ENCODE measurements at regions not wholly inside any gene's neighbourhood (a gene's known extent, or its start where the extent isn't known, plus 50 kb on each side); places are given as distances from the start of the nearest gene placed in this dataset.
"Not testable (repeated sequence)": the region's sequence is repeated elsewhere in the genome, so short reads cannot be mapped to it uniquely, and the experiment has no call there.

DNA sequence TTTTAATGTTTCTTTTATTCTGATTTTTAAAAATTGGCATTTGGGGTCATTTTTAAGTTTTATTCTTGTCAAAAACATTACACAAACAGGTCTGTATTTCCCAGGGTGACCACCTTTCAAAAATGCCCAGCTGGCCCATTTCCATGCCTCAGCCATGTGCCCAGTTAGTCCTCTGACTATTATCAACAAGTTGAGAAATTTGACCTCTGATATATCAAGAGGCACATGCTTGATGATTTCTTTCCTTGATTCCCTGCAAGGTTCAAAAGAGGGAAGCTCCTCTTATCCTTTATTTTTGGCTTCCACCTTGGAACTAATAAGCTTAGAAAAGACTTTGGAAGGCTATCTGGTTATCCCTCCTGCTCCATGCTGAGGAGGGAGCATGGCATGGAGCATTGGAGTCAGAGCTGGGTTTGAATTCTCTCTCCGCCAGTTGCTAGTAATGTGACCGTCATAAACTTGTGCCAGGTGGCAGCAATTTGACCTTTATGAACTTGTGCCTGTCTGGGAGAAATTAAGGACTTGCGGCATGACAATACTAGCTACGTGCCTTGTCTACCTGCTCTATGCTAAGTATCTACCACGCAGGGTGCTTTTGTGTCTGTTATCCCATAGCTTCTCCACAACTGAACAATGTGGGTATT lies 122.4 kb upstream of the SLC4A4 start:
- no peak for DNase-seq (ENCODE audit: low read depth, low spot score)
- Histone ChIP-seq H3K4me1 (ENCODE audit: insufficient read depth, insufficient read length) (no peaks in the 10 kb centered on the region), H3K4me3 (ENCODE audit: insufficient read length, low read depth) (no peak overlapping the region), H3K36me3 (ENCODE audit: insufficient read depth, insufficient read length, low read length) (no peaks in the 10 kb centered on the region), H3K9ac (ENCODE audit: insufficient read length, low read depth) (no peak overlapping the region), H3K9me3 (ENCODE audit: insufficient read depth, low read length) (no peaks in the 10 kb centered on the region), H3K27me3 (ENCODE audit: insufficient read depth, insufficient read length) (no peaks in the 10 kb centered on the region)
- TF ChIP-seq ZNF274 (IDR thresholded peaks at IDR 0.05; ENCODE audit: low read depth, low read length), result no peak
- TF ChIP-seq YY1 (IDR thresholded peaks at IDR 0.05; ENCODE audit: insufficient read depth, insufficient read length), result no peak
- TF ChIP-seq SUZ12 (IDR thresholded peaks at IDR 0.05; ENCODE audit: extremely low read depth, insufficient read depth, insufficient read length), result no peak

DNA sequence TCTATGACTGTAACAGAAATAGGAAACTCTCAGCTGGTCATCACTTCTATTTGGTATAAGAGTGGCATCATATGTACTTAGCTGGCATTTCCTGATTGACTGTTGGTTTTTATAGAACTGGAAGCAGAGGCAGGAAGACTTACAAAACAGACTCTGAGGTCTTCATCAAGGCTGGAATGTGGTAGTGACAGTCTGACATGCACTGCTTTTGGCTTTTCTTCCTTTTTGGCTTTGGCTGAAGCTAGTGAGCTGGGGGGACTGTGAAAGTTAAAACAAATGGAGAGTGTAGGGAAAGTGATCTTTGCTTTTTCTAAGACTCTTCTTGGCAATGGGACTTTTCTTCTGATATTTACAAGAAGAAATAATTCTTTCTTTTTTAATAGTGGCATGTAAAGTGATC lies 121.1 kb upstream of the SLC4A4 start:
- Histone ChIP-seq H3K4me3 (ENCODE audit: insufficient read length, low read depth) (no peak overlapping the region), H3K9me3 (ENCODE audit: insufficient read depth, low read length) (no peaks in the 10 kb centered on the region), H3K9ac (ENCODE audit: insufficient read length, low read depth) (no peak overlapping the region), H3K36me3 (ENCODE audit: insufficient read depth, insufficient read length, low read length) (no peaks in the 10 kb centered on the region), H3K27me3 (ENCODE audit: insufficient read depth, insufficient read length) (no peaks in the 10 kb centered on the region), H3K4me1 (ENCODE audit: insufficient read depth, insufficient read length) (no peaks in the 10 kb centered on the region)
- TF ChIP-seq SUZ12 (IDR thresholded peaks at IDR 0.05; ENCODE audit: extremely low read depth, insufficient read depth, insufficient read length) (no peak), YY1 (IDR thresholded peaks at IDR 0.05; ENCODE audit: insufficient read depth, insufficient read length) (no peak), ZNF274 (IDR thresholded peaks at IDR 0.05; ENCODE audit: low read depth, low read length) (no peak)
- DNase-seq (ENCODE audit: low read depth, low spot score), result no peak

DNA sequence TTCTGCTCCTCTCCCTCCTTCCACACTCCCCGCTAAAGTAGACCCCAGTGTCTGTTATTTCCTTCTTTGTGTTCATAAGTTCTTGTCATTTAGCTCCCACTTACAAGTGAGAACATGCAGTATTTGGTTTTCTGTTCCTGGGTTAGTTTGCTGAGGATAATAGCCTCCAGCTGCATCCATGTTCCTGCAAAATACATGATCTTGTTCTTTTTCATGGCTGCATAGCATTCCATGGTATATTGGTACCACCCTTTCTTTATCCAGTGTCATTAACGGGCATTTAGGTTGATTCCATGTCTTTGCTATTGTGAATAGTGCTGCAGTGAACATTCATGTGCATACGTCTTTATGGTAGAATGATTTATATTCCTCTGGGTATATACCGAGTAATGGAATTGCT lies 118.0 kb upstream of the SLC4A4 start:
- not testable (repeated sequence) for H3K36me3 ChIP-seq (ENCODE audit: insufficient read depth, insufficient read length, low read length); H3K4me1 ChIP-seq (ENCODE audit: insufficient read depth, insufficient read length); H3K9ac ChIP-seq (ENCODE audit: insufficient read length, low read depth); DNase-seq (ENCODE audit: low read depth, low spot score); H3K27me3 ChIP-seq (ENCODE audit: insufficient read depth, insufficient read length); H3K9me3 ChIP-seq (ENCODE audit: insufficient read depth, low read length); H3K4me3 ChIP-seq (ENCODE audit: insufficient read length, low read depth)

DNA sequence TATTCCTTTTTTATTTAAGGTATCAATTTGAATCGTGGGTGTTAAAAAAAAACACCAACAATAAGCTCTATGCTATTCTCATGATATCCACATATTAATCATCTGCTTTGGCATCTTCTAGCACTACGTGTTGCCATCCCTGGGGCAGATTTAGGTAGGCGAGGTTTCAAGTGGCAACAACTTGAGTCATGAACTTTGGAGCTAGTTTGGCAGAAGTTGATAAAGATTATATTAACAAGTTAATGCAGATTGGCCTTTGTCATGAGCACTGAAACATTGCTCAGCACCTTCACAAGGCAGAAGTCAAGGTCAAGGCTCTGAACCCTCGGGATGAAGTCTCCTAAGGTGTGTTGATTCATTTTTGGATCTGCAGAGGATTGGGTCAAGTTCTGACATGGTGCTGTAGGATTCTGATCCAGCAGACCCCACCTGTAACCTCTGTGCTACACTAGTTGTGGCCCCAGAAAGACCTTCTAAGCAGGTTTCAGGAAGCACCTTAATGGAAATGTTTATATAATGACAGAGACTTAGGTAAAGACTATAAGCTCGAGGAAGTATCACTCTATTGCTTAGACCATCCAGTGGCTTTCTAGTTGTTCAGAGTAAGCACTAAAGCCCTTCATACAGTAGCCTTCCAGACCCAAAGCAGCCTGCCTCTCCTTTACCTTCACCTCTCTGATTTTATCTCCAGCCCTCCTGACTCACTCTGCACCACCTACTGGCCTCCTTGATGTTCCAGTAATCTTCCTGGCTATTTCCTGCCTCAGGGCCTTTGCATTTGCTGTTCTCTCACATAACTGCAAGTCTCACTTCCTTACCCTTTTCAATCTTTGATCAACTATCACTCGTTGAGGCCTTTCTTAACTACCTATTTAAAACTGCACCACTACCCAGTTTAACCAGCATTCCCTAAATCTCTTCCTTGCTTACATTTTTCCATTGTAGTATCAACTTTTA lies 117.0 kb upstream of the SLC4A4 start:
- H3K9ac ChIP-seq (ENCODE audit: insufficient read length, low read depth), result no peak overlapping the region
- H3K4me3 ChIP-seq (ENCODE audit: insufficient read length, low read depth), result no peak overlapping the region
- H3K27me3 ChIP-seq (ENCODE audit: insufficient read depth, insufficient read length), result no peaks in the 10 kb centered on the region
- no peaks in the 10 kb centered on the region for H3K9me3 ChIP-seq (ENCODE audit: insufficient read depth, low read length)
- H3K4me1 ChIP-seq (ENCODE audit: insufficient read depth, insufficient read length), result no peaks in the 10 kb centered on the region
- no peaks in the 10 kb centered on the region for H3K36me3 ChIP-seq (ENCODE audit: insufficient read depth, insufficient read length, low read length)
- DNase-seq (ENCODE audit: low read depth, low spot score), result no peak
- TF ChIP-seq YY1 (IDR thresholded peaks at IDR 0.05; ENCODE audit: insufficient read depth, insufficient read length) (no peak), SUZ12 (IDR thresholded peaks at IDR 0.05; ENCODE audit: extremely low read depth, insufficient read depth, insufficient read length) (no peak), ZNF274 (IDR thresholded peaks at IDR 0.05; ENCODE audit: low read depth, low read length) (no peak)

DNA sequence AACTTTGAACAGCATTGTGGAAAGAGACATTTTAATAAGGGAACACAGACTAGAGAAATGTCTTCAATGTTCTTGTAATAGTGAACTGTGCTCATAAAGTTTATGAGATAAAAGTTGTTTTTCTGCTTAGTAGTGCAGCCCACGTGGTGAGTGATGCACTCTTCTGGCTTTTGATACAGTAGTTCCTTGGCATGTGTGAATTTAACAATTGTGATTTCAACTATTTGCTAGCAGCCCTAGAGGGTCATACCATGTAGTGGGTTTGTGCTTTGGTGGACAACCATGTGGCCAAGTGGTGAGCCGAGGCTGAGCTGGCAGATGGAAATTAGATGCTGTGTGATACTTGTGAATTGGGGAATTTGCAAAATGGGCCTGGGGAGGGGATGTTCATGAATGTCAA lies 116.2 kb upstream of the SLC4A4 start:
- Histone ChIP-seq H3K4me3 (ENCODE audit: insufficient read length, low read depth) (no peak overlapping the region), H3K27me3 (ENCODE audit: insufficient read depth, insufficient read length) (no peaks in the 10 kb centered on the region), H3K9ac (ENCODE audit: insufficient read length, low read depth) (no peak overlapping the region), H3K4me1 (ENCODE audit: insufficient read depth, insufficient read length) (no peaks in the 10 kb centered on the region), H3K9me3 (ENCODE audit: insufficient read depth, low read length) (no peaks in the 10 kb centered on the region), H3K36me3 (ENCODE audit: insufficient read depth, insufficient read length, low read length) (no peaks in the 10 kb centered on the region)
- TF ChIP-seq YY1 (IDR thresholded peaks at IDR 0.05; ENCODE audit: insufficient read depth, insufficient read length), result no peak
- no peak for TF ChIP-seq SUZ12 (IDR thresholded peaks at IDR 0.05; ENCODE audit: extremely low read depth, insufficient read depth, insufficient read length)
- TF ChIP-seq ZNF274 (IDR thresholded peaks at IDR 0.05; ENCODE audit: low read depth, low read length), result no peak
- no peak for DNase-seq (ENCODE audit: low read depth, low spot score)

DNA sequence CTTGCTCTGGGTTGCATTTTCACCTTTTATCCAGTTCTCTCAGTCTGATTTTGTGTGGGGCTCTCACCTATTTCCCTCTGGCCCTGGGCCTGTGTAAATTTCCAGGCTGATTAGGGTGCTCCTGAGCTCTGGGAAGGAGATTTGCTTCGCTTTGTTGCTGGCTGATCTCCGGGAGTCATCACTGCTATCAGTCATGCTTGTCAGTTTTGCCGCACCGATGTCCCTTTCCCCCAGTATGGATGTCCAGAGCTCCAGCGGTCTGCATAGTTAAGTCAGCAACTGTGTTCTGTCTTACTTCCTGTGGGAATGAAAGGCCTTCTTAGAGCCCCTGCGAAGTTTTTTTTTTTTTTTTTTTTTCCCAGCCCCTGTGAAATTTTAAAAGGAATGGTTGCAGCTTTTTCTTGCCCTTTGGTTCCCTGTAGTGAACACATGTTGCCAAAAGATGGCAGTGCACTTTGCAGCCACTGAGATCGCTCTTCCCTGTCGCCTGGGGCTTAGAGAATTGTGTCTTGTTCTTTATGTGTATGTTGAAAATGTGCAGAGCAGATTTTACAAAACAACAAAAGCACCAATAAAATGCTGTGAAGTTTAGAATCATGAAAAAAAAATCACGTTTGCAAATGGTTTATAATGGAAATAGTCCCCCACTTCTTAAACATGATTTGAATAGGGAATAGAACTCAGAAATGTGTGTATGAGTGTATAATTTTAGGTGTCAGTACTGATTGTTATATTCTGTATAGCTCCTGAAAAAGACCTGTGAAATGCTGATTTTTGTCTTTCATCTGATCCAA lies 109.1 kb upstream of the SLC4A4 start:
- Histone ChIP-seq H3K4me3 (ENCODE audit: insufficient read length, low read depth) (no peak overlapping the region), H3K4me1 (ENCODE audit: insufficient read depth, insufficient read length) (no peaks in the 10 kb centered on the region), H3K9ac (ENCODE audit: insufficient read length, low read depth) (no peak overlapping the region), H3K27me3 (ENCODE audit: insufficient read depth, insufficient read length) (no peaks in the 10 kb centered on the region), H3K36me3 (ENCODE audit: insufficient read depth, insufficient read length, low read length) (no peaks in the 10 kb centered on the region), H3K9me3 (ENCODE audit: insufficient read depth, low read length) (no peaks in the 10 kb centered on the region)
- peak; percentile 9 for DNase-seq (ENCODE audit: low read depth, low spot score)
- TF ChIP-seq YY1 (IDR thresholded peaks at IDR 0.05; ENCODE audit: insufficient read depth, insufficient read length) (no peak), ZNF274 (IDR thresholded peaks at IDR 0.05; ENCODE audit: low read depth, low read length) (no peak), SUZ12 (IDR thresholded peaks at IDR 0.05; ENCODE audit: extremely low read depth, insufficient read depth, insufficient read length) (no peak)

Measured in NT2/D1 (cell line).